Endothelial cell (in vitro differentiated cells): ENCODE measurements at regions not wholly inside any gene's neighbourhood (a gene's known extent, or its start where the extent isn't known, plus 50 kb on each side); places are given as distances from the start of the nearest gene placed in this dataset.

Experiments
- DNase-seq: peaks from one replicate; pipeline ENCODE4 v3.0.0; 2021; ENCODE audit warnings: low spot score
- H3K27ac Mint-ChIP-seq: one replicate; pipeline ENCODE4 v1.8.0; 2021; ENCODE audit warnings: mixed read lengths, inconsistent platforms; ENCODE audit not compliant: unreplicated experiment
- H3K27me3 Mint-ChIP-seq: one replicate; pipeline ENCODE4 v1.8.0; 2021; ENCODE audit warnings: mild to moderate bottlenecking, moderate library complexity, mixed read lengths, inconsistent platforms; ENCODE audit not compliant: unreplicated experiment
- H3K36me3 Mint-ChIP-seq: one replicate; pipeline ENCODE4 v1.8.0; 2021; ENCODE audit warnings: mild to moderate bottlenecking, low read depth, mixed read lengths, inconsistent platforms; ENCODE audit not compliant: unreplicated experiment
- H3K4me1 Mint-ChIP-seq: one replicate; pipeline ENCODE4 v1.8.0; 2021; ENCODE audit warnings: mild to moderate bottlenecking, mixed read lengths, inconsistent platforms; ENCODE audit not compliant: unreplicated experiment
- H3K4me3 Mint-ChIP-seq: one replicate; pipeline ENCODE4 v1.8.0; 2021; ENCODE audit warnings: mild to moderate bottlenecking, mixed read lengths, inconsistent platforms; ENCODE audit not compliant: unreplicated experiment
- H3K9me3 Mint-ChIP-seq: one replicate; pipeline ENCODE4 v1.8.0; 2021; ENCODE audit warnings: mixed read lengths, inconsistent platforms; ENCODE audit not compliant: unreplicated experiment
- TF ChIP-seq, protein P1 (sequence below): fragments of 200-600 bp; sonication (generic); IDR thresholded peaks from one replicate; pipeline ENCODE4 v1.5.0; 2021; ENCODE audit warnings: antibody characterized with exemption; ENCODE audit not compliant: unreplicated experiment

DNA sequence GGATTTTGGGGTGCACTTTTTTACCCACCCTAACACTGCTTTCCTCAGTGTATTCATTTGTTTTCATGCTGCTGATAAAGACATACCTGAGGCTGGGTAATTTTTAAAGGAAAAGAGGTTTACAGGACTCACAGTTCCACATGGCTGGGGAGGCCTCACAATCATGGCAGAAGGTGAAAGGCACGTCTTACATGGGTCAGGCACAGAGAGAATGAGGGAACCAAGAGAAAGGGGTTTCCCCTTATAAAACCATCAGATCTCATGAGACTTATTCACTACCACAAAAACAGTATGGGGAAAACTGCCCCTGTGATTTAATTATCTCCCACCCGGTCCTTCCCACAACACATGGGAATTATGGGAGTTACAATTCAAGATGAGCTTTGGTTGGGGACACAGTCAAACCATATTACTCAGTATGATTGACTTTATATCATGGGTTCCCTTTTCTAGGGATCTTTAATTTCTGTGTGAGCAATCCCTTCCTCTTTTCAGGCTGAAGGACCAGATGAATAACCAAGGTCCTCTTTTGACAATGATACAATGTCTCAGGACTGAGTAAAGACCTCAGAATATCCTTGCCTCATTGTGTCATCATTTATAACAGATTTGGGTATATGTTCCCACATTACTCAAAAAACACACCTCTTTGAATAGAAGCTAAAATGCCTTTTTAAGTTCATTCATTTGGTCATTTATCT is 100.1 kb upstream of the TRIB2 start:
- Mint-ChIP-seq H3K27me3 (no peaks in the 10 kb centered on the region), H3K4me3 (no peak overlapping the region), H3K4me1 (peaks cover 14% of the 10 kb centered on the region), H3K9me3 (no peaks in the 10 kb centered on the region), H3K27ac (no peak overlapping the region), H3K36me3 (no peaks in the 10 kb centered on the region)
- TF ChIP-seq, protein P1, sequence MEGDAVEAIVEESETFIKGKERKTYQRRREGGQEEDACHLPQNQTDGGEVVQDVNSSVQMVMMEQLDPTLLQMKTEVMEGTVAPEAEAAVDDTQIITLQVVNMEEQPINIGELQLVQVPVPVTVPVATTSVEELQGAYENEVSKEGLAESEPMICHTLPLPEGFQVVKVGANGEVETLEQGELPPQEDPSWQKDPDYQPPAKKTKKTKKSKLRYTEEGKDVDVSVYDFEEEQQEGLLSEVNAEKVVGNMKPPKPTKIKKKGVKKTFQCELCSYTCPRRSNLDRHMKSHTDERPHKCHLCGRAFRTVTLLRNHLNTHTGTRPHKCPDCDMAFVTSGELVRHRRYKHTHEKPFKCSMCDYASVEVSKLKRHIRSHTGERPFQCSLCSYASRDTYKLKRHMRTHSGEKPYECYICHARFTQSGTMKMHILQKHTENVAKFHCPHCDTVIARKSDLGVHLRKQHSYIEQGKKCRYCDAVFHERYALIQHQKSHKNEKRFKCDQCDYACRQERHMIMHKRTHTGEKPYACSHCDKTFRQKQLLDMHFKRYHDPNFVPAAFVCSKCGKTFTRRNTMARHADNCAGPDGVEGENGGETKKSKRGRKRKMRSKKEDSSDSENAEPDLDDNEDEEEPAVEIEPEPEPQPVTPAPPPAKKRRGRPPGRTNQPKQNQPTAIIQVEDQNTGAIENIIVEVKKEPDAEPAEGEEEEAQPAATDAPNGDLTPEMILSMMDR: no peak
- DNase-seq: no peak

- H3K27me3 Mint-ChIP-seq: no peaks in the 10 kb centered on the region
- TF ChIP-seq, protein P1: no peak
- no peak overlapping the region for H3K27ac Mint-ChIP-seq
- peaks cover 13% of the 10 kb centered on the region for H3K4me1 Mint-ChIP-seq
- H3K9me3 Mint-ChIP-seq: no peaks in the 10 kb centered on the region
- no peak for DNase-seq
- no peaks in the 10 kb centered on the region for H3K36me3 Mint-ChIP-seq
- H3K4me3 Mint-ChIP-seq: no peak overlapping the region
These were observed 99.4 kb upstream of the TRIB2 start for GRCh38 chr2:12617366-12617765.

DNA sequence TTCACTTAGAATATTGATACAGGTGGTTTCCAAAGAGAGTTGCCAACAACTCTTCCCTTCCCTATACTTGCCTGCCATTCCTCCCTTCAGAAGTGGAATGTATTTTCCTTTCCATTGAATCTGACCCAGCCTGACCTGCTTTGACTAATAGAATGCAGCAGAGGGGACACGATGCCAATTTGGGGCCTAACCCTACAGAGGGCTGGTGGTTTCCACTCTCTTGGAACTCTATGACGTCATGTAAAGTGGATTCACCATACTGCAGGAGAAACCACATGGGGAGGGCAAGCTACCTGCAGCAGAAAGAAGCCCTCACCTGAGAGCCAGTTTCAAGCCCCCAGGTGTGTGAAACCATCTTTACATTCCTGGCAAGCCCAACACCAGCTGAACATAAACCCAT is 98.9 kb upstream of the TRIB2 start:
- TF ChIP-seq, protein P1: no peak
- H3K36me3 Mint-ChIP-seq: no peaks in the 10 kb centered on the region
- no peaks in the 10 kb centered on the region for H3K27me3 Mint-ChIP-seq
- no peaks in the 10 kb centered on the region for H3K9me3 Mint-ChIP-seq
- peaks cover 8% of the 10 kb centered on the region for H3K4me1 Mint-ChIP-seq
- no peak for DNase-seq
- no peak overlapping the region for H3K4me3 Mint-ChIP-seq
- no peak overlapping the region for H3K27ac Mint-ChIP-seq

GRCh38 chr2:12618576-12618975 is 98.2 kb upstream of the TRIB2 start:
- Mint-ChIP-seq H3K9me3 (no peaks in the 10 kb centered on the region), H3K4me3 (no peak overlapping the region), H3K27me3 (no peaks in the 10 kb centered on the region), H3K36me3 (no peaks in the 10 kb centered on the region), H3K4me1 (peaks cover 2% of the 10 kb centered on the region), H3K27ac (no peak overlapping the region)
- TF ChIP-seq, protein P1: no peak
- DNase-seq: no peak

- Mint-ChIP-seq H3K27ac (no peak overlapping the region), H3K4me3 (no peak overlapping the region), H3K36me3 (no peaks in the 10 kb centered on the region), H3K27me3 (no peaks in the 10 kb centered on the region), H3K4me1 (no peaks in the 10 kb centered on the region), H3K9me3 (no peaks in the 10 kb centered on the region)
- TF ChIP-seq, protein P1: no peak
- no peak for DNase-seq
These were observed 96.8 kb upstream of the TRIB2 start for GRCh38 chr2:12619975-12620374.
